Panc1 (cell line): ENCODE measurements at regions not wholly inside any gene's neighbourhood (a gene's known extent, or its start where the extent isn't known, plus 50 kb on each side); places are given as distances from the start of the nearest gene placed in this dataset.

ENCODE experiments used
- ATAC-seq: fragments of 200-7000 bp; cut with Tn5 transposase; 2 replicates; pipeline ENCODE4 v1.9.1; 2020; ENCODE audit warnings: mild to moderate bottlenecking, moderate library complexity
- BruUV-seq: library from RNA; stranded (reverse); fragments of 400-500 nt; replicated peaks from 2 replicates; lab custom pipeline; 2021; lab: Mats Ljungman, UMichigan
- CTCF ChIA-PET: fragments of 300-600 bp; sonication (Branson Sonifier 250); formaldehyde crosslinking; loops from one replicate; lab custom pipeline; 2022; ENCODE audit warnings: antibody characterized with exemption; lab: Charles Lee
- POLR2A ChIA-PET: fragments of 300-600 bp; sonication (Branson Sonifier 250); formaldehyde crosslinking; loops from one replicate; lab custom pipeline; 2022; ENCODE audit warnings: antibody characterized with exemption; lab: Charles Lee
- DNase-seq: peaks from one replicate; pipeline ENCODE4 v3.0.0-alpha.2; 2010; ENCODE audit warnings: low read depth, low spot score
- H3K27ac ChIP-seq: 2 replicates; pipeline ENCODE4 v1.5.1; 2011; ENCODE audit warnings: mild to moderate bottlenecking, low read length, inconsistent platforms
- H3K27me3 ChIP-seq: fragments of 200-500 bp; sonication (Bioruptor generic); 2 replicates; pipeline ENCODE4 v1.6.0; 2014; ENCODE audit warnings: low read length, inconsistent platforms; ENCODE audit not compliant: control insufficient read depth, insufficient read depth
- H3K36me3 ChIP-seq: fragments of 200-500 bp; sonication (Bioruptor generic); 2 replicates; pipeline ENCODE4 v1.5.1; 2014; ENCODE audit warnings: inconsistent platforms, mild to moderate bottlenecking, low read length, moderate library complexity; ENCODE audit not compliant: control insufficient read depth, insufficient read depth
- H3K4me1 ChIP-seq: 2 replicates; pipeline ENCODE4 v1.5.1; 2011; ENCODE audit warnings: inconsistent platforms, mild to moderate bottlenecking, low read length, moderate library complexity; ENCODE audit not compliant: control insufficient read depth, insufficient read depth
- H3K4me3 ChIP-seq, 2 experiments: 2 replicates each; pipeline ENCODE4 v1.5.1; 2011 to 2012; ENCODE audit warnings: low read depth in 2 of 2, low read length in 2 of 2, mild to moderate bottlenecking in 2 of 2, inconsistent platforms in 1 of 2, moderate library complexity in 1 of 2
- H3K9me3 ChIP-seq: fragments of 200-500 bp; sonication (Bioruptor generic); 2 replicates; pipeline ENCODE4 v1.5.1; 2014; ENCODE audit warnings: low read depth, mild to moderate bottlenecking, inconsistent platforms, low read length, moderate library complexity; ENCODE audit not compliant: control insufficient read depth, insufficient read depth
- CTCF ChIP-seq: fragments of 450-650 bp; IDR thresholded peaks from 2 replicates; pipeline ENCODE4 v1.5.1; 2017; ENCODE audit warnings: mild to moderate bottlenecking
- POLR2AphosphoS5 ChIP-seq: IDR thresholded peaks from 2 replicates; pipeline ENCODE4 v1.6.1; 2012; ENCODE audit warnings: mild to moderate bottlenecking, low read depth, low read length, moderate library complexity
- SIN3A ChIP-seq: IDR thresholded peaks from 2 replicates; pipeline ENCODE4 v1.6.1; 2012; ENCODE audit warnings: low read depth, mild to moderate bottlenecking, low read length, moderate library complexity, borderline replicate concordance; ENCODE audit not compliant: insufficient read depth
- TCF7L2 ChIP-seq: IDR thresholded peaks from 2 replicates; pipeline ENCODE4 v1.6.1; 2011; ENCODE audit warnings: mild to moderate bottlenecking, low read depth, low read length, inconsistent platforms
- in situ Hi-C: cut with HindIII; loops from 2 replicates; pipeline ENCODE4 v1.10.0; 2016; ENCODE audit warnings: low sequenced_read_pairs, low pct_unique_long_range_greater_than_20kb
- intact Hi-C: fragments of 100-400 bp; cut with micrococcal nuclease; formaldehyde crosslinking; loops from one replicate; pipeline ENCODE4 v1.10.0; 2022; ENCODE audit not compliant: unreplicated experiment
- TF ChIP-seq, protein P1 (sequence below), 2 experiments: IDR thresholded peaks; 2 replicates each; pipeline ENCODE4 v1.6.1; 2011 to 2012; ENCODE audit warnings: low read depth in 2 of 2, control low read depth in 1 of 2, low read length in 1 of 2, mild to moderate bottlenecking in 1 of 2, moderate library complexity in 1 of 2; ENCODE audit not compliant: insufficient read depth in 1 of 2

GRCh38 chr10:6840766-6841165, 260.7 kb upstream of the PRKCQ start:
- no peak for TF ChIP-seq POLR2AphosphoS5
- no peak for TF ChIP-seq SIN3A
- no peak for TF ChIP-seq TCF7L2
- TF ChIP-seq CTCF = no peak
- TF ChIP-seq, protein P1, sequence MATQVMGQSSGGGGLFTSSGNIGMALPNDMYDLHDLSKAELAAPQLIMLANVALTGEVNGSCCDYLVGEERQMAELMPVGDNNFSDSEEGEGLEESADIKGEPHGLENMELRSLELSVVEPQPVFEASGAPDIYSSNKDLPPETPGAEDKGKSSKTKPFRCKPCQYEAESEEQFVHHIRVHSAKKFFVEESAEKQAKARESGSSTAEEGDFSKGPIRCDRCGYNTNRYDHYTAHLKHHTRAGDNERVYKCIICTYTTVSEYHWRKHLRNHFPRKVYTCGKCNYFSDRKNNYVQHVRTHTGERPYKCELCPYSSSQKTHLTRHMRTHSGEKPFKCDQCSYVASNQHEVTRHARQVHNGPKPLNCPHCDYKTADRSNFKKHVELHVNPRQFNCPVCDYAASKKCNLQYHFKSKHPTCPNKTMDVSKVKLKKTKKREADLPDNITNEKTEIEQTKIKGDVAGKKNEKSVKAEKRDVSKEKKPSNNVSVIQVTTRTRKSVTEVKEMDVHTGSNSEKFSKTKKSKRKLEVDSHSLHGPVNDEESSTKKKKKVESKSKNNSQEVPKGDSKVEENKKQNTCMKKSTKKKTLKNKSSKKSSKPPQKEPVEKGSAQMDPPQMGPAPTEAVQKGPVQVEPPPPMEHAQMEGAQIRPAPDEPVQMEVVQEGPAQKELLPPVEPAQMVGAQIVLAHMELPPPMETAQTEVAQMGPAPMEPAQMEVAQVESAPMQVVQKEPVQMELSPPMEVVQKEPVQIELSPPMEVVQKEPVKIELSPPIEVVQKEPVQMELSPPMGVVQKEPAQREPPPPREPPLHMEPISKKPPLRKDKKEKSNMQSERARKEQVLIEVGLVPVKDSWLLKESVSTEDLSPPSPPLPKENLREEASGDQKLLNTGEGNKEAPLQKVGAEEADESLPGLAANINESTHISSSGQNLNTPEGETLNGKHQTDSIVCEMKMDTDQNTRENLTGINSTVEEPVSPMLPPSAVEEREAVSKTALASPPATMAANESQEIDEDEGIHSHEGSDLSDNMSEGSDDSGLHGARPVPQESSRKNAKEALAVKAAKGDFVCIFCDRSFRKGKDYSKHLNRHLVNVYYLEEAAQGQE (IDR thresholded peaks at IDR 0.05; ENCODE audit: insufficient read depth in 1 of 2, low read depth in 2 of 2, low read length in 1 of 2) = no peak
- ChIA-PET CTCF (no interaction called here), POLR2A (no interaction called here)
- Histone ChIP-seq H3K9me3 (no peaks in the 10 kb centered on the region), H3K27me3 (no peaks in the 10 kb centered on the region), H3K4me1 (no peaks in the 10 kb centered on the region), H3K4me3 (no peak overlapping the region), H3K27ac (no peak overlapping the region), H3K36me3 (no peaks in the 10 kb centered on the region)
- intact Hi-C loops = no loop called here
- in situ Hi-C loops = no loop called here
- no peak for ATAC-seq
- BruUV-seq = no TSS peak
- DNase-seq = no peak

DNA sequence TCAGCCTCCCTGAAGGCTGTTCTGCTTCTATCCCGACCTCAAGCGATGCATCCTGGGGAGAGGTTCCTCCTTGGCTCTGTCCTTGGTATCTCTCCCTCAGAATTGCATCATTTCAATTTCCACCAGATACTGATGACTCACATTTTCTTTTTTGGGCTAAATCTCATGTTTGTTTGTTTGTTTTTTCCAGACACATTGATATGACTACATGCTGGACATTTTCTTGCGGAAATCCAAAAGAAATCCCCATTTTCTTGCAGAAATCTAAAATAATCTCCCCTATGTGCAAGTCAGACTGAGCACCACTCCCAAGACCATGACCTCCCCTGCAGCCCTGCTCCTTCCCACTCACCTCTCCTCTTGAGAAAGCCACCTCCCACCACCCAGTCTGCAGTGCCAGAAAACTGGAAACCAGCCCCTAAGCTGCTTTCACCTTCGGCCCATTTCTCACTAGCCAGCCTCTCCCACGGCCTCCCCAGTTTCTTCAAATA, 260.2 kb upstream of the PRKCQ start:
- no peaks in the 10 kb centered on the region for H3K9me3 ChIP-seq
- POLR2A ChIA-PET = no interaction called here
- intact Hi-C loops (no loop called here), in situ Hi-C loops (no loop called here)
- CTCF ChIA-PET = no interaction called here
- TF ChIP-seq SIN3A (no peak), TCF7L2 (no peak), POLR2AphosphoS5 (no peak), CTCF (no peak)
- TF ChIP-seq, protein P1 (IDR thresholded peaks at IDR 0.05; ENCODE audit: insufficient read depth in 1 of 2, low read depth in 2 of 2, low read length in 1 of 2) = no peak
- DNase-seq (no peak), ATAC-seq (no peak)
- no TSS peak for BruUV-seq
- H3K27me3 ChIP-seq = no peaks in the 10 kb centered on the region
- H3K4me1 ChIP-seq = no peaks in the 10 kb centered on the region
- H3K27ac ChIP-seq = no peak overlapping the region
- H3K4me3 ChIP-seq = no peak overlapping the region
- no peaks in the 10 kb centered on the region for H3K36me3 ChIP-seq
